IPS-NIHi7 (cell line): ENCODE measurements at regions not wholly inside any gene's neighbourhood (a gene's known extent, or its start where the extent isn't known, plus 50 kb on each side); places are given as distances from the start of the nearest gene placed in this dataset.
"Not testable (repeated sequence)": the region's sequence is repeated elsewhere in the genome, so short reads cannot be mapped to it uniquely, and the experiment has no call there.

Source experiments
- DNase-seq: peaks from one replicate; pipeline ENCODE4 v3.0.0; 2012; ENCODE audit warnings: mixed read lengths; ENCODE audit errors: extremely low spot score

- DNase-seq: no peak
These were observed 468.2 kb downstream of the XYLT1 start for GRCh38 chr16:17002565-17002964.

GRCh38 chr16:17005963-17006362, 464.8 kb downstream of the XYLT1 start:
- not testable (repeated sequence) for DNase-seq

GRCh38 chr16:17011712-17012111, 459.0 kb downstream of the XYLT1 start:
- DNase-seq: no peak

GRCh38 chr16:17013038-17013437, 457.7 kb downstream of the XYLT1 start:
- no peak for DNase-seq

- no peak for DNase-seq
These were observed 456.2 kb downstream of the XYLT1 start for GRCh38 chr16:17014484-17015121.

- no peak for DNase-seq
These were observed 455.1 kb downstream of the XYLT1 start for GRCh38 chr16:17015702-17016101.

GRCh38 chr16:17017442-17017841, 453.3 kb downstream of the XYLT1 start:
- DNase-seq: no peak

- no peak for DNase-seq
These were observed 452.2 kb downstream of the XYLT1 start for GRCh38 chr16:17018585-17018939.

- no peak for DNase-seq
These were observed 451.4 kb downstream of the XYLT1 start for GRCh38 chr16:17019366-17019765.

GRCh38 chr16:17023606-17024005, 447.2 kb downstream of the XYLT1 start:
- DNase-seq: no peak

- DNase-seq: no peak
These were observed 446.2 kb downstream of the XYLT1 start for GRCh38 chr16:17024514-17024913.

- no peak for DNase-seq
These were observed 444.0 kb downstream of the XYLT1 start for GRCh38 chr16:17026600-17027242.

- DNase-seq: no peak
These were observed 443.2 kb downstream of the XYLT1 start for GRCh38 chr16:17027488-17028129.

GRCh38 chr16:17029602-17030350, 441.0 kb downstream of the XYLT1 start:
- no peak for DNase-seq

GRCh38 chr16:17031484-17032268, 439.1 kb downstream of the XYLT1 start:
- DNase-seq: no peak

- no peak for DNase-seq
These were observed 438.4 kb downstream of the XYLT1 start for GRCh38 chr16:17032332-17032731.

- DNase-seq: no peak
These were observed 436.1 kb downstream of the XYLT1 start for GRCh38 chr16:17034477-17035252.

GRCh38 chr16:17037499-17037898, 433.3 kb downstream of the XYLT1 start:
- DNase-seq: no peak

GRCh38 chr16:17038415-17038814, 432.3 kb downstream of the XYLT1 start:
- no peak for DNase-seq

GRCh38 chr16:17049109-17049508, 421.7 kb downstream of the XYLT1 start:
- not testable (repeated sequence) for DNase-seq

GRCh38 chr16:17050468-17050867, 420.3 kb downstream of the XYLT1 start:
- no peak for DNase-seq
